Activated T-helper 2 cell treated with anti-CD3 and anti-CD28 coated beads, Interferon-gamma antibody, Interleukin-2, Interleukin-4, amounts not matched to agents 10 μg/mL and 5 μg/mL and 100 μg/mL, durations not matched to agents 14 hours and 24 hours and 36 hours (primary cell): ENCODE measurements at regions not wholly inside any gene's neighbourhood (a gene's known extent, or its start where the extent isn't known, plus 50 kb on each side); places are given as distances from the start of the nearest gene placed in this dataset.

Experiments
- DNase-seq: peaks from one replicate; pipeline ENCODE4 v3.0.0; 2021; ENCODE audit warnings: low spot score
- H3K27ac Mint-ChIP-seq: one replicate; pipeline ENCODE4 v1.8.0; 2021; ENCODE audit warnings: mixed read lengths
- H3K27me3 Mint-ChIP-seq: one replicate; pipeline ENCODE4 v1.8.0; 2021; ENCODE audit warnings: low read depth, mixed read lengths
- H3K36me3 Mint-ChIP-seq: one replicate; pipeline ENCODE4 v1.8.0; 2021; ENCODE audit warnings: low read depth, mixed read lengths
- H3K4me1 Mint-ChIP-seq: one replicate; pipeline ENCODE4 v1.8.0; 2021; ENCODE audit warnings: low read depth, mixed read lengths
- H3K4me3 Mint-ChIP-seq: one replicate; pipeline ENCODE4 v1.8.0; 2021; ENCODE audit warnings: low read depth, mild to moderate bottlenecking, moderate library complexity, mixed read lengths
- H3K9me3 Mint-ChIP-seq: one replicate; pipeline ENCODE4 v1.8.0; 2021; ENCODE audit warnings: mixed read lengths
- intact Hi-C: fragments of 100-400 bp; cut with micrococcal nuclease; formaldehyde crosslinking; loops from one replicate; pipeline ENCODE4 v1.15.1; 2023

DNA sequence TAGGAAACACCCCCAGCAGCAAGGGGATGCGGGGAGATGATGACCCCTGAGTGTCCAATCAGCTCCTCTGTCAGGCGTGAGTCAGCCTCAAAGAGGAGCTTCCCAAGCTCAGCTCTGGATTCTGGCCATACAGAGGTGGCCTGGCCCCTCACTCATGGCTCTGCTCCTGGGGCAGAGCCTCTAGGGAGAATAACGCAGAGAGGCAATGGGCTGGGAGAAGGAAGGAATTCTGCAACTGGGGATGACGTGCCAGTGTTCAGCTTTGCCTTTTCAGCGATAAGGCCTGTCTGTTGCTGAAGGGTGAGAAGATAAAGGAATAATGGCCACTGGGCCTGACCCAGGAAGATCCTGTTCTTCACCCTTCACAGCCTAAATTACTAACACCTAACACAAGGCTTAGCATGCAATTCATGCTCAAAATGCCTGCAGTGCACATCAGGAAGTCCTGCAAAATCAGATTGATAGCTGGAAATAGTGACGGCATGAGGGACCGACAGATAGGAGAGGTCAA is 92.2 kb downstream of the TBX19 start:
- Mint-ChIP-seq H3K4me3 (no peak overlapping the region), H3K9me3 (no peaks in the 10 kb centered on the region), H3K4me1 (peaks cover 2% of the 10 kb centered on the region), H3K36me3 (no peaks in the 10 kb centered on the region), H3K27me3 (no peaks in the 10 kb centered on the region), H3K27ac (no peak overlapping the region)
- intact Hi-C loops = no loop called here
- DNase-seq = no peak

DNA sequence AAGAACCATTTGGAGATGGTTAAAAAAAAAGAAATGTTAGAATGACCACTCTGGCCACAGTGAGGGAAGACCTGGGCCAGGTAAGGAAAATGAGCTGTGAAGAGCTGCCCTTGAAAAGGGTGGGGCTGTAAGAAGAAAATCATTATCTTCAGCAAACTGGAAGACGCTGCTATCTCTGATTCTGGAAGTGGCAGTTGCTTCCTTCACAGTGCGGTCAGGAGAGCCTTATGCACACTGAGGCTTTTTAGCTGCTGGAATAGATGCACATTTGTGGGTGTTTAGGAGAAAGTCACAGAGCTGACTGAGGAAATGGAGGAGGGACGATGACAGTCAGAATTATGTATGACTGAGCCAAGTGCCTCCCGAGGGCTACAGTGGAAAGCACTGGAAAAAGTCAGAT is 91.6 kb downstream of the TBX19 start:
- Mint-ChIP-seq H3K4me3 (no peak overlapping the region), H3K9me3 (no peaks in the 10 kb centered on the region), H3K4me1 (peaks cover 2% of the 10 kb centered on the region), H3K36me3 (no peaks in the 10 kb centered on the region), H3K27ac (no peak overlapping the region), H3K27me3 (no peaks in the 10 kb centered on the region)
- intact Hi-C loops = no loop called here
- DNase-seq = no peak

DNA sequence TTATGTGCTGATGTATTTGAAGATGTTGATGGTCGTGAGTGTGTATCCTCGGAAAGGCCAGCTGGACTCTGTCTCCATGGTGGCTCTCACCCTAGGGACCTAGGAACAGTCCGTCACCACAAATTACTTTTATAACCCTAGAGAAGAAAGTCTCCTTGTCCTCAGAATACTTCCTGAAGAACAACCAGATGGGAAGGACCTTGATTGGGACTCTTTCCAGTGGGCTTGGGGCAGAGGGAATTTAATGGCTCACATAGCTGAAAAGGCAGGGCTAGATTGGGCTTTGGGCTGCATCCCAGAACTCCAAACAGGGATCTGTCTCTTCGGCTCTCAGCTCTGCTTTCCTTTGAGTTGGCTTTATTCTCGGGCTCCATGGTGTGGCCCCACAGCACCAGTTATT is 90.8 kb downstream of the TBX19 start:
- no peaks in the 10 kb centered on the region for H3K9me3 Mint-ChIP-seq
- no peaks in the 10 kb centered on the region for H3K36me3 Mint-ChIP-seq
- intact Hi-C loops = no loop called here
- no peaks in the 10 kb centered on the region for H3K27me3 Mint-ChIP-seq
- DNase-seq = no peak
- peaks cover 2% of the 10 kb centered on the region for H3K4me1 Mint-ChIP-seq
- H3K27ac Mint-ChIP-seq = no peak overlapping the region
- H3K4me3 Mint-ChIP-seq = no peak overlapping the region

DNA sequence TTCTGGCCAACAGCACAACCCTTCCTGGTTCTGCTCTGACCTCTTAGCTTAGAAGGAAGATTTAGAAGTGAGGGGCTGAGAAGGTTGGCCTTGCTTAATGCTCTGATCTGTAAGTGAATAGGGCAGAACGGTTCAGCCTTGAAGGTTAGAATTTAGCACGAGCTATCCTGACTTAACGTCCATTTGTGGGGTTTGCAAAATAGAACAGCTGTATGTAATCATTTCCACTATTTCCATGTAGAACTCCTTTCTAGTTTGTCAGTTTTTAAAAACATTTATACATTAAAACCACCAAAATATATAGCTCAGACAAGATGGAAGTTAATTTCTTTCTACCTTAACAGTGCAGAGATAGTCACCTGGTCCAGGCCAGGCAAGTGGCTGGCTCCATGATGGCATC is 89.9 kb downstream of the TBX19 start:
- H3K36me3 Mint-ChIP-seq = no peaks in the 10 kb centered on the region
- peaks cover 8% of the 10 kb centered on the region for H3K4me1 Mint-ChIP-seq
- no peak overlapping the region for H3K27ac Mint-ChIP-seq
- no peaks in the 10 kb centered on the region for H3K9me3 Mint-ChIP-seq
- H3K27me3 Mint-ChIP-seq = no peaks in the 10 kb centered on the region
- DNase-seq = no peak
- no peak overlapping the region for H3K4me3 Mint-ChIP-seq
- intact Hi-C loops = no loop called here

DNA sequence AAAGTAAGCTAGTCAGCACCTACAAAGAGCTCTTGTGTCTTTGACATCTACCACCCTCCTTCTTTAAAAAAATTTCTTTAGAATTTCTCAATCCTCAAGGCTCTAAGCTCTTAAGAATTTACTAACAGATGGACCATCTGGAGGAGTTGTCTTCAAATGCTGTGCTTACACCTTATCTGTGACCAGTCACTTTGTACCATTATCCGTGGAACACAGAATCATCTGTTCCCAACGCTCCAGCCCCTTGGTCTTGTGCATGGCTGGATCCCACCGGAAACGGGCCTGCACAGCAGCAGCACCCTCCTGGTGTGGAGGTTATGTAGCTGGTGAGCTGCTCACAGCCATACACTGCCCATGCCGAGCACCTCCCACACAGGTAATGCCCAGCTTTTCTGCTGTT is 89.0 kb downstream of the TBX19 start:
- Mint-ChIP-seq H3K27ac (no peak overlapping the region), H3K4me1 (peaks cover 12% of the 10 kb centered on the region), H3K27me3 (no peaks in the 10 kb centered on the region), H3K36me3 (no peaks in the 10 kb centered on the region), H3K9me3 (no peaks in the 10 kb centered on the region), H3K4me3 (no peak overlapping the region)
- intact Hi-C loops = loop anchor here (10.0 kb wide), 1 partner anchor 735 kb away; the partner anchor contains the start of gene ATP1B1
- DNase-seq = no peak

DNA sequence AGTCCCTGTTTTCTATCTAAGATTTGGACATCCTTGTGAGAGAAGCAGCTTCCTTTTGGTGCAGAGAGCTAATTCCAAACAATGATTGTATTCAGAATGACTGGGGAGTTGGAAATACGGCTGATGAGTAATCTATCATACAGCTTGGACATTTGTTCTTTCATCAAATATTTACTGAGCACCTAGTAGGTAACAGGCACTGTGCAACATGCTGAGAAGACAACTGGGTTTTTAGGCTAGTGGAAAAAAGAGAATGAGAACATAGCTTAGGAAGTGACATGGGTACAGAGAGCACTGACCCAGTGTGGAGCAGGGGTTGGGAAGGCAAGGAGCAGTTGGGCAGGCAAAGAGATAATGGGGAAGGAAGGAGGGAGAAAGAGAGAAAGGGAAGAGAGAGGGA is 87.5 kb downstream of the TBX19 start:
- Mint-ChIP-seq H3K27ac (no peak overlapping the region), H3K27me3 (no peaks in the 10 kb centered on the region), H3K36me3 (no peaks in the 10 kb centered on the region), H3K9me3 (no peaks in the 10 kb centered on the region), H3K4me1 (peaks cover 24% of the 10 kb centered on the region), H3K4me3 (no peak overlapping the region)
- no peak for DNase-seq
- intact Hi-C loops = loop anchor here (10.0 kb wide), 1 partner anchor 737 kb away; the partner anchor contains the start of gene ATP1B1

DNA sequence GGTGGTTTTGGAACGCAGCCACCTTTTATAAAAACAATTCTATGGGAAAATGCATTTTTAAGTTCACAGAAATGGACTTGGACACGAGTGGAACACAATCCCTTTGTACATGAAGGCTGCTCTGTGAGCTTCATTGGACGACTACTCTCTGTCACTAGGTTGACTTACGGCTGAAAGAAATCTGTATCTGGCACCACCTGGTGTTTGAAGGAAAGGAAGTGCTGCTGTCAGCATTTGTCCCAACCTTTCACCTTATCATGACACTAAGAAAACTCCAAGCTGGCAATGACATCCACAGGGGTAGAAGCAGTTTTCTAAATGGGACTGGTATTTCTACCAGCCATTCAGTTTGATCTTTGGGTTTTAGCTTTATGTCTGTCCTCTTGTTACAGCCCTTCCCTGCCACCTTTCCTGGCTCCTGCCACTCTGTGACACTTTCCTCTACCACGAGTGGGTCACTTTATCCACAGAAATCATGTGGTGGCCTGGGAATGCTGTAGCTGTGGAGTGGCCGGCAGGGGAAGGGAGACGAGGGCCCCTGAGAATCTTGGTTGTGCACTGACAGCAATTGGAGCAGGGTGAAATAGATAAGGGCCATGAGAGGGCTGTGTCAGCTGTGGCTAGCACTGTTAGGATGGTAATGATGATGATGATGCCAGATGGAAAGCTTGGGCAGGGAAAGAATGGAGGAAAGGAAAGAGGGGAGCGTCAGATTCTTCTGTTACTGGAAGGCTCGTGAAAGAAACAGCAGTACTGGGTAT is 85.2 kb downstream of the TBX19 start:
- H3K4me3 Mint-ChIP-seq = no peak overlapping the region
- H3K9me3 Mint-ChIP-seq = no peaks in the 10 kb centered on the region
- no peak for DNase-seq
- H3K36me3 Mint-ChIP-seq = no peaks in the 10 kb centered on the region
- intact Hi-C loops = loop anchor here (10.0 kb wide), 1 partner anchor 739 kb away; the partner anchor contains the start of gene ATP1B1
- no peaks in the 10 kb centered on the region for H3K27me3 Mint-ChIP-seq
- peaks cover 46% of the 10 kb centered on the region for H3K4me1 Mint-ChIP-seq
- no peak overlapping the region for H3K27ac Mint-ChIP-seq
